HG03432 (cell line): ENCODE measurements at regions not wholly inside any gene's neighbourhood (a gene's known extent, or its start where the extent isn't known, plus 50 kb on each side); places are given as distances from the start of the nearest gene placed in this dataset.

Source experiments
- ATAC-seq: cut with Tn5 transposase; IDR thresholded peaks from one replicate; pipeline ENCODE4 v1.9.1; 2021; ENCODE audit warnings: mild to moderate bottlenecking, moderate library complexity; ENCODE audit not compliant: unreplicated experiment

DNA sequence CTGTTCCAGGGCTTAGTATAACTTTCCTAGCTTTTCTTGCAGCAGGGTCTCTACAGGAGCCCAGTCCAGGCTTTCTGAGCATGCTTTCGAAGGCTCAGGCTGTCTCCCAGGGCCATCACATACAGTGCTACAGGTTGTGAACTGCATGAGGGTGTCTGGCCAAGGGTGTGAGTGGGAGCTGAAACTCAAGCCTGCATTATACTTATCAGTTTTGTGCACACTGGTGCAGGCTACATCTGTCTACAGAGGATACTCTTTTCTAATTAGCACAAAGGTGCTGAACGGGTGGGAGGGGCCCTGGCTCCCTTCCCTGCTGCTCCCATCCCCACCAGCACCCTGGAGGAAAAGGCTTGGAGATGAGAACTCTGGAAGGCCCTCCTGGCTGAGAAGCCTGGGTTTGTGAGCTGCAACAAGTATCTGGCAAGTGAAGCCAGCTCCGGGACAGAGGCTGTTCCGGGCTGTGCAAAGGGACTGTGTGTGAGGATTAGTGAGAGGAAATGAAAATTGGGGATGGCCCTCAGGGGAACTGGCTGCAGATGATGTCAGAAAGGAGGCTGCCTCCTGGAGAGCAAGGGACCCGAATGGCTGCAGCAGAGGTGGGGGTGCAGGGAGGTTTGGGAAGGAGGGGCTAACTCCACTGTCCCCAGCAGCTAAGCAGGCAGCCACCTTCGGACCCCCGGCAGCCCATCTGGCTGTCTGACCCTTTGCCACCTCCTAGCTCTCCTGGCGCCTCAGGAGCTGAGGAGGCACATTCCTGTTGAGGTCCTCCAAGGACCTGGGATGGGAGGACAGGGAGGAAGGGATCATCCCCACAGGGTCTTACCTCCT lies 68.5 kb downstream of the EFNB1 start:
- ATAC-seq = no peak

DNA sequence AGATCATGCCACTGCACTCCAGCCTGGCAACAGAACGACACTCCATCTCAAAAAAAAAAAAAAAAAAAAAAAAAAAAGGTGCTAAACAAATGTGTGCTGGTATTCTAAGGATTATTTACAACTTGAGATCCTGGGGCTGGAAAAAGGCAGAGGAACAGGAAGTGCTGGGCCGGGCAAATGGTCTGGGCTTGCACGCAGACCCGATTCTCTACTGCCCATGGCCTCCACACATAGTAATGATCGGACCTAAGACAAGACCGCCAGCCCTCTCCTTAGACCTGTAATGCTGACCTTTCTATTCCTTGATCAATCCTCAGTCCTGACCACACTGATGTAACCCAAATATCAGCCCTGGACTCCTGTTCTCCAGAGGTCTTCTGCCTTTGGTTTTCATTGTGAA lies 67.8 kb downstream of the EFNB1 start:
- no peak for ATAC-seq

DNA sequence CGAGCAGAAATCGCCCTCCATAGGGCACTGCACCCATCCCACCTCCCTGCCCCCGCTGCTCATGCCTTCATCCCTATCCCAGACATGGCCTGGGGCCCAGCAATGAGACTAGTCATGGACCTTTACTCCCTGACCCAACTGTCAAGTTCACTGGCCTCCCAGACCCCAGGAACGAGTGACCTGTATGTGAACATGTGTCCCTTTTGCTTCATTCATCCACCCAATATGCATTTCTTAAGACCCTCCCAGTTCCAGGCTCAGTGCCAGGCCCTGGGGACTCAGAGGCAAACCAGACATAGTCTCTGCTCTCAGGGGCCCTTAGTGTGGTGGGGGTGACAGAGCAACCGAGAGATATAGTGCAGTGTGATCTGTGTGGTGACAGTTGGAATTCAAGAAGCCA lies 67.0 kb downstream of the EFNB1 start:
- ATAC-seq = no peak

DNA sequence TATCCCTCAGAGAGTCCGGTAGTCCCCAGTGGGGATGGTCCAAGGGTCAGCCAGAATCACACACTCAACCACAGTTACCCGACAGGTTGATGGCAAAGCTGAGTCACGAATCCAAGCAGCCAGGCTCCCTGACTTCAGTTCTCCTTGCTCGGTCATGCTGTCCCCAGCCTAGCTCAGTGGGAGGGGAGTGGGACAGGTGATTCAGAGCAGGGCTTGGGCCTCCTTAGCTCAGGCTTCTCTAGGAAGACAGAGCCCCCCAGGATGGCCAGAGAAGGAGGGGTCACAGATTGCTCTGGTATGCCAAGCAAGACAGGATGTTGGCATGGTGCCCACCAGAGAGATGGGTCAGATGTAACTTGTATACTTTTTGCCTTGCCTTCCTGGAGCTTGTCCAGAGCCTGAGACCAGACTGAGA lies 66.5 kb downstream of the EFNB1 start:
- no peak for ATAC-seq

DNA sequence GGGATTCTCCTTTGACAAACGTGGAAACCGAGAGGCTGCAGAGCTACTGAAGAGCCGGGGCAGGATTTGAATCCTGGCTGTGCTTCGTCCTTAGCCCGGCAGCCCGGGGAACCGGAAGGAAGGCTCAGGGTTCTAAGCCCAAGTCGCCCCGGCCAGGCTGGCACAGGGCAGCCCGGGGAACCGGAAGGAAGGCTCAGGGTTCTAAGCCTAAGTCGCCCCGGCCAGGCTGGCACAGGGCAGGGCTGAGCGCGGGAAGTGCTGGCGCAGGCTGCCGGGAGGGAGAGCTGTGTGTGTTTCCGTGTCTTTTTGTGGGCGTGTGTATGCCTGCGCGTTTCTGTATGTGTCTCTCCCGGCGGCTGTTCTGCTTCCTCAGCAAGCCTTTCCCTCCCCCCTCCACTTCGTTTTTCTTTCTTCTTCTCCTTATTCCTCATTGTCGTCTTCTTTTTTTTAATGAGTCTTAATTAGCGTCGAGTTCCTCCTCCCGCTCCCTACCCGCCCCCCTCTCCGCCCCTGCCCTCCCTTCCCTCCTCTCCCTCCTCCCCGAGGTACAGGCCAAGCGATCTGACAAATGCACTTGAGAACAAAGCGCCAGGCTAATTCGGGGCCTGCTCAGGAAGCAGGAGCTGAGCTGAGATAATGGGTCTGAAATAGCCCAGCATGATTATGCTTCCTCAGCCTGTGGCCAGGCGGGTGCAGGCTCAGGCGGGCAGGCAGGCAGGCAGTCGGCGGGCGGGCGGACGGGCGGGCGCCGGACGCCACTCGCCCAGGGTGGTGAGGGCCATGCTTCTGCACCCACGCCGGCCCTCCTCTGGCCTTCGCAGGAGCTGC lies 65.9 kb downstream of the EFNB1 start:
- ATAC-seq = no peak

DNA sequence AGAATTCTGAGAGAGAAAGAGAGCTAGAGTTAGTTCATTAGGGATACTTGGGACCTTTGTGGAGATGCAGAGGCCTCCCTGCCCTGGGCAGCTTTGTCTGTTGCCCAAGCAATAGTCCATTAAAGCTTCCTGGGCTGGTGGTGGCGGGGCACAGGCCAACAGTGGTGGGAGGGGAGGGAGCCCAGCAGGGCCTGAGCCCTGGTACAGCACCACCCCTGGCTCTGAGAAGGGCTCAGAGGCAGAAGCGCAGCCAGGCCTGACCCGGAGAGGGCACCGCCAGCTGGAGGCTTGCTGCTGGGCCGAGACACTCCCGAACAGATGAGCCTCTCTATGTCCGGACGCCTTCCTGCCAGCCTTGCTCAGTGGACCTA lies 65.3 kb downstream of the EFNB1 start:
- ATAC-seq = no peak

DNA sequence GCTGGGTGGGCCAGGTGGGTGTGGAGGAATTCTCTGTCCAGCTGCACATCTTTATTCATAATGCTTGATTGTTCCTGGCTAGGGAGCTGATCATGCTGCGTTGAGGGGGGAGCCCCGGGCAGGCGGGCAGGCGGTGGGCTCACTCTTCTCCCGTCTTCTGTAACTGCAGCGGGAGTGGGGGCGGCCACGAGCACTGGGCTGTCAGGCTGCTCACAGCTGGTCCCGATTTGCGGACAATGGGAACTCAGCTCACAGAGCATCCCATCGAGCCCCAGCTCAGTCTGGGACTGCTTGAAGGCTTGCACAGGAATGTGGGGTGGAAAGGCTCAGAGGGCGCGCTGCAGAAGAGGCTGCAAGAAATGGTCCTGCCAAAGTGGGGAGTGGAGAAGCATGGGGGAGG lies 63.8 kb downstream of the EFNB1 start:
- ATAC-seq = no peak

DNA sequence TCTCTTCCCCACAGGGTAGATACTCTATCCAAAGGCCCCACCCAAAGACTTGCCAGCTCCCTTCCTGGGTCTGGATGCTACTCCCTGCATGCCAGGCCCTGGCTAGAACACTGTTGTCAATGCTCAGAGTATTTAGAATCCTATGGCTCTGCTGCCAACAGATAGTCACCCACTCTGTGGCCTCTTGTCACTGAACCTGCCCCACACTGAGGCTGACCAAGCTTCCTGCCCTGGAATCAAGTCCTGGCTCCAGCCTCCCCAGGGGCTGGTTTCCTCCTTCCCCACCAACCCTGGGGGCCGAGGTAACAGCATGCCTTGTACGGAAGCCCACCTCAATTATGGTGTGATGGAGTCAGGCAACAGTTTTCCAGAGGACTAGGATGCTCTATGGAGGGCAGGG lies 63.3 kb downstream of the EFNB1 start:
- no peak for ATAC-seq
